ENCODE measurements at regions not wholly inside any gene's neighbourhood (a gene's known extent, or its start where the extent isn't known, plus 50 kb on each side); places are given as distances from the start of the nearest gene placed in this dataset.
"Not testable (repeated sequence)": the region's sequence is repeated elsewhere in the genome, so short reads cannot be mapped to it uniquely, and the experiment has no call there.

DNA sequence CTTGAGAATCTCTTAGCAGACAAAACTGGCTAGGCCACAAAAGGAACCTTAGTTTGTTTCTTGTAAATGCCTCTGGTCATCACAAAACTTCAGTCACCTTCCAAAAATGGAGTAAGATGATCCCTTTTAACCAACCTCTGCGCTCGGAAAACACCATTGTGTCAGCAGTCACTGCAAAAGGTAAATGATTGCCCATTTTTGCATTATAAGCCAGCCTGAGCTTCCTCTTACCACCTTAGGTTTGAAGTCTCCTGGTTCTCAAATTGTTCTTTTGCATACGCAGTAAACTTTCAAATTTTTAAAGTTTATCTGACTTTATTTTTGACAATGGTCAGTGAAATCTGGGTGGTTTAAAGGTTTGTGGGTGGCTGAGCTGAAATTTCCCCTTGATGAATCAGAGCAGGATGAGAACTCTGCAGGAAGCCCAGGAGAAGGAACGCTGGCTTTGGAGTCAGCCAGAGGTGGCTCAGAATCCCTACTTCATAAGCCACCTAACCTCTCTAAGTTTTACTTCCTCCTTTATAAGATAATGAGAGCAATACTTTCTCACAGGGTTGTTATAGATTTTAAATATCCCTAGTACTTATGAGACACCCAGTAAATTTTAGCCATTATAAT is 131.4 kb downstream of the MED10 start:
- in situ Hi-C loops (cut with MboI; ENCODE audit: low sequenced_read_pairs, unreplicated experiment), result no loop called here
- no peak for DNase-seq (ENCODE audit: low spot score)
- TF ChIP-seq, protein P1, sequence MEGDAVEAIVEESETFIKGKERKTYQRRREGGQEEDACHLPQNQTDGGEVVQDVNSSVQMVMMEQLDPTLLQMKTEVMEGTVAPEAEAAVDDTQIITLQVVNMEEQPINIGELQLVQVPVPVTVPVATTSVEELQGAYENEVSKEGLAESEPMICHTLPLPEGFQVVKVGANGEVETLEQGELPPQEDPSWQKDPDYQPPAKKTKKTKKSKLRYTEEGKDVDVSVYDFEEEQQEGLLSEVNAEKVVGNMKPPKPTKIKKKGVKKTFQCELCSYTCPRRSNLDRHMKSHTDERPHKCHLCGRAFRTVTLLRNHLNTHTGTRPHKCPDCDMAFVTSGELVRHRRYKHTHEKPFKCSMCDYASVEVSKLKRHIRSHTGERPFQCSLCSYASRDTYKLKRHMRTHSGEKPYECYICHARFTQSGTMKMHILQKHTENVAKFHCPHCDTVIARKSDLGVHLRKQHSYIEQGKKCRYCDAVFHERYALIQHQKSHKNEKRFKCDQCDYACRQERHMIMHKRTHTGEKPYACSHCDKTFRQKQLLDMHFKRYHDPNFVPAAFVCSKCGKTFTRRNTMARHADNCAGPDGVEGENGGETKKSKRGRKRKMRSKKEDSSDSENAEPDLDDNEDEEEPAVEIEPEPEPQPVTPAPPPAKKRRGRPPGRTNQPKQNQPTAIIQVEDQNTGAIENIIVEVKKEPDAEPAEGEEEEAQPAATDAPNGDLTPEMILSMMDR (IDR thresholded peaks at IDR 0.05; ENCODE audit: borderline replicate concordance, control extremely low read depth, extremely low read depth, insufficient read depth, missing control alignments), result no peak

DNA sequence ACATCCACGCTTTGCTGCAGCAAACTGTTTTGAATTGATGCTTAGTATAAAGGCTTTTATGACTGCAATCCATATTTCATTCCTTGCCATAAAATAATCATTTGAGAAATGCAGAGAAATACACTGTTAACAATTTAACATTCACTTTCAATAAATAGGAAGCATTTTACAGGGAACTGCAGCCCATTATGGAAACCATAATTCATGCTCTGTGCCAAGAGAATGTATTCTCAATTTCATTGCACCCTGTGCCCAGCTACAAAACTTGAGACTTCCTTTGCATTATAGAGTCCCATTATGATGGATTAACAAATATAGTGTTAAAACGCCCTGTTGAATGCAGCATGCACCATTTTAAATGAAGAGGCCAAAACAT is 134.0 kb downstream of the MED10 start:
- TF ChIP-seq, protein P1 (IDR thresholded peaks at IDR 0.05; ENCODE audit: borderline replicate concordance, control extremely low read depth, extremely low read depth, insufficient read depth, missing control alignments), result no peak
- in situ Hi-C loops (cut with MboI; ENCODE audit: low sequenced_read_pairs, unreplicated experiment), result no loop called here
- DNase-seq (ENCODE audit: low spot score), result no peak

DNA sequence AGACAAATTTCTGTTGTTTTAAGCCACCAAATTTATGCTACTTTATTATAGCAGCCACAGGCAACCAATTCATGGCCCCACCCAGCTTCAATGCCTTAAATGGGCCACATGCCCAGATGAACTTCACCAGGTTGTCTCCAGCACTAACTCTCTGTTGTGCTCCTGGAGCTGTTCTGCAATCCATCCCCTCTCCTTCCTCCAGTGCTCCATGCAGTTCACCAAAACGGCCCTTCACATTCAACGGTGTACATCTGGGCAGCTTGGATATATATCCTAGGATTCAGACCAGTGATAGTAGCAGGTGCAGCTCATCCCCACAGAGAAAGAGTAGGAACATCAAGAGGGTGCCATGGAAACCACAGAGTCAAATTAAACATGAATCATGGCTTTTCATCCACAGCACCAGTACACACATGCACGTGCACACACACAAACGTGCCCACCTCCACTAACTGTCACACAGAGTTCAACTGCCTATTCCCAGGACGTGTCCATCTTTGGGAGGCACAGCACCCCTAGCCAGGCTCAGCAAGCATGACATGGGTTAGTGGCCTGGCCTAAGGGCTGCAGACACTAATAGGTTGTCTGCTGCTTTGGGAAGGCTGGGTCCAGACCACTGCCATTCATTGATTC is 134.5 kb downstream of the MED10 start:
- TF ChIP-seq, protein P1 (IDR thresholded peaks at IDR 0.05; ENCODE audit: borderline replicate concordance, control extremely low read depth, extremely low read depth, insufficient read depth, missing control alignments), result no peak
- no peak for DNase-seq (ENCODE audit: low spot score)
- in situ Hi-C loops (cut with MboI; ENCODE audit: low sequenced_read_pairs, unreplicated experiment), result no loop called here

DNA sequence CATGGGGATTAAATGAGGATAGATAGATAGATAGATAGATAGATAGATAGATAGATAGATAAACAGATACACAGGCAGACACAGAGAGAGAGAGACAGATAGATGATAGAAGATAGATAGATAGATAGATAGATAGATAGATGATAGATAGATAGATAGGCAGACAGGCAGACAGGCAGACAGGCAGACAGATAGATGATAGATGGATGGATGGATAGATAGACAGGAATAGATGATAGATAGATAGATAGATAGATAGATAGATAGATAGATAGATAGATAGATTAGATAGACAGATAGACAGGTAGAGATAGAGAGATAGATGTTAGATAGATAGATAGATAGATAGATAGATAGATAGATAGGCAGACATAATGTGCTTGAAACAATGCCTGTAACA is 137.3 kb downstream of the MED10 start:
- DNase-seq (ENCODE audit: low spot score); in situ Hi-C loops (cut with MboI; ENCODE audit: low sequenced_read_pairs, unreplicated experiment): not testable (repeated sequence)

DNA sequence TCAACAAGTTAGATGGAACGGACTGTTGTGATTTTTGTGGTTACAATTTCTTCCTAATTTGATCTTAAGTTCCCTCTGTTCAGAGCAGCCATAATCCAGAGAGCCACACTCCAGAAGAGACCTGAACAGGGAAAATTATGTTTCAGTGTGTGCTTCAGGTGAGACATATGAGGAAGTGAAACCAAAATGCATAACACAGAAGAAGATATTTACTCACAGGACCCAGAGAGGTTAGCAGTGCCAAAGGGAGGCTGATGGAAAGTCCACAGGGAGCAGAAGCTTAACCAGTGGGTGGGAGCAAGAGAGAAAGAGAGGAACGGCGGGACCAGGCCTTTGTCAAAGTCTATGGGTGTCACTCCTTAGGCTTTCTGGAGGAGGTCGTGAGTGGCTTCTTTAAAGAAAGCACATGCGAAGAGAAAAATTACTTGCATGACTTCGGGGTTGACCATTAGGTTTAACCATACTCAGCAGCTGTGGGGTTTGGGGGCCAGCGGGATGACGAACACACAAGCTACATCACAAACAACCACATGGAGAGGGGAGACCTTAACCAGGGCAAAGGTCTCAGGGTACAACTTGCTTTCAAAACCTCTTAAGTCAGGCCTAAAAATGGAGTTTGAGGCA is 141.4 kb downstream of the MED10 start:
- TF ChIP-seq, protein P1 (IDR thresholded peaks at IDR 0.05; ENCODE audit: borderline replicate concordance, control extremely low read depth, extremely low read depth, insufficient read depth, missing control alignments), result no peak
- in situ Hi-C loops (cut with MboI; ENCODE audit: low sequenced_read_pairs, unreplicated experiment), result no loop called here
- DNase-seq (ENCODE audit: low spot score), result no peak

DNA sequence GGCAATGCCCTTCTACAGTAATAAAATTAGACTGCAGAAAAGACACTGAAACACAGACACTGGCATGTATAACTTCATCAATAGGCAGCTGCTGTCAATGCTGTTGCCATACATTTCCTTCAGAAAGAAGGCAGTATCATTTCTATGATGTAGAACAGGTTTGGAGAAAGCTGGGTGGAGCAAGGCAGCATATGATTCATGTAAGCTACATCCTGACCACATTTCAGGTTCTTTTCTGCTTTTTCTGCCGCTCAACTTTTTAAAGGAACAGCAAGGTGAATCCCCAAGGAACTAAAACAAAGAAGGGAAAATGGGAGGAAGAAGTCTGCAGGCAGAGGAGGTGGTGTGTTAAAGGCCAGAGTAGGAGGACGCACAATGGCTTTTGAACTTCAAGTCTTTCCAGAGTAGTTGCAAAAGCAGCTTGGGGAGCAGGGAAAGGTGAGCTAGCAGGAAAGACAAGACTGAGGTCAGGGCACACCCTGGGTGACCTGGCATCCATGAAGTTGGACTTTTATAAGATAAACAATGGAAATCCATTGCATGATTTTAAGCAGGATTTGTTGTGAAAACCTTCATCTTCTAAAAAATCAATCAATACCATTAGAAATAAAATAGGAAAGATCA is 142.1 kb downstream of the MED10 start:
- TF ChIP-seq, protein P1 (IDR thresholded peaks at IDR 0.05; ENCODE audit: borderline replicate concordance, control extremely low read depth, extremely low read depth, insufficient read depth, missing control alignments), result no peak
- DNase-seq (ENCODE audit: low spot score), result no peak
- in situ Hi-C loops (cut with MboI; ENCODE audit: low sequenced_read_pairs, unreplicated experiment), result no loop called here

DNA sequence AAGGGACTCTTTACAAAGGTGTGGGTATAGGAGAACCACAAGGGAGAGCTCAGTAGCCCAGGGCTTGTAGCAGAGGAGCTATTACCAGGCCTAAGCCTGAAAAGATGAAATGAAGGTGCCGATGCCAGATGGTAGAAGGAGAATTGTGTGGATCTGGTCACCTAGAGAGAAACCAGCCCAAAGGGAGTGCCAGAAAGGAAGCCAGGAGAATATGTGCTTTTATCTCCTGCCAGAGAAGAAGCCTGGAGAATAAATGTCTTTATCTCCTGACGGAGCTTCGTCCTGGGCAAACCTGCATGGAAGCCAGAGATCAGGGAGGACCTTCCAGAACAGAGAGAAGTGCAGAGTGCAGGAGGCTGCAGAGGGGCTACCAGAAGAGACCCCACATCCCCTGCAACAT is 142.6 kb downstream of the MED10 start:
- TF ChIP-seq, protein P1 (IDR thresholded peaks at IDR 0.05; ENCODE audit: borderline replicate concordance, control extremely low read depth, extremely low read depth, insufficient read depth, missing control alignments), result no peak
- no peak for DNase-seq (ENCODE audit: low spot score)
- in situ Hi-C loops (cut with MboI; ENCODE audit: low sequenced_read_pairs, unreplicated experiment), result no loop called here

All from GM13976 (cell line).